ENCODE measurements at regions not wholly inside any gene's neighbourhood (a gene's known extent, or its start where the extent isn't known, plus 50 kb on each side); places are given as distances from the start of the nearest gene placed in this dataset.

DNA sequence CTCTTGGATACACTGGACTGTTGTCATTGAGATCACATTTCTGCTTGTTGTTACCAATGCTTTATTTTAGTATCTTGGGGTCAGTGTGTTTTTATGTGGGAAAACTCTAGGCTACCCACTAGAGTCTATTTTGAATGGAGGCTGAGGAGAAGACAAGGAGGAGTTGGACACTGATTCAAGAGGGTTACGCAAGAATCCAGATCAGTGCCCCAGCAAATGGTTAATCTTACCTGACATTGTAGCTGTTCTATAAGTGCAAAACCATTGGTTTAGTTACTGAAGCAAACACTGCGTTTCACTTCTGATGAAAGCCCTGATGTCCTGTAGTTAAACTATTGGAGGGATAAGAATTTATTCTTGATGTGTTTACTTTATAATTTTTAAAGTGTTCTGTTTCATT is 331.1 kb upstream of the NR3C2 start:
- TF ChIP-seq ZFP30 (CRISPR knock-in tag; IDR thresholded peaks at IDR 0.05) (no peak), ESRRG (CRISPR knock-in tag; IDR thresholded peaks at IDR 0.05) (no peak), TOX (CRISPR knock-in tag; IDR thresholded peaks at IDR 0.05; ENCODE audit: borderline replicate concordance) (no peak), ZC3H10 (CRISPR knock-in tag; IDR thresholded peaks at IDR 0.05) (no peak), ZNF8 (CRISPR knock-in tag; IDR thresholded peaks at IDR 0.05) (no peak), GLIS3 (CRISPR knock-in tag; IDR thresholded peaks at IDR 0.05) (no peak), RARB (CRISPR knock-in tag; IDR thresholded peaks at IDR 0.05) (no peak), ARNTL (CRISPR knock-in tag; IDR thresholded peaks at IDR 0.05; ENCODE audit: borderline replicate concordance, low read depth) (no peak)
- TF ChIP-seq, protein P1, sequence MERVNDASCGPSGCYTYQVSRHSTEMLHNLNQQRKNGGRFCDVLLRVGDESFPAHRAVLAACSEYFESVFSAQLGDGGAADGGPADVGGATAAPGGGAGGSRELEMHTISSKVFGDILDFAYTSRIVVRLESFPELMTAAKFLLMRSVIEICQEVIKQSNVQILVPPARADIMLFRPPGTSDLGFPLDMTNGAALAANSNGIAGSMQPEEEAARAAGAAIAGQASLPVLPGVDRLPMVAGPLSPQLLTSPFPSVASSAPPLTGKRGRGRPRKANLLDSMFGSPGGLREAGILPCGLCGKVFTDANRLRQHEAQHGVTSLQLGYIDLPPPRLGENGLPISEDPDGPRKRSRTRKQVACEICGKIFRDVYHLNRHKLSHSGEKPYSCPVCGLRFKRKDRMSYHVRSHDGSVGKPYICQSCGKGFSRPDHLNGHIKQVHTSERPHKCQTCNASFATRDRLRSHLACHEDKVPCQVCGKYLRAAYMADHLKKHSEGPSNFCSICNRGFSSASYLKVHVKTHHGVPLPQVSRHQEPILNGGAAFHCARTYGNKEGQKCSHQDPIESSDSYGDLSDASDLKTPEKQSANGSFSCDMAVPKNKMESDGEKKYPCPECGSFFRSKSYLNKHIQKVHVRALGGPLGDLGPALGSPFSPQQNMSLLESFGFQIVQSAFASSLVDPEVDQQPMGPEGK (CRISPR knock-in tag; IDR thresholded peaks at IDR 0.05; ENCODE audit: borderline replicate concordance): no peak
- TF ChIP-seq, protein P2, sequence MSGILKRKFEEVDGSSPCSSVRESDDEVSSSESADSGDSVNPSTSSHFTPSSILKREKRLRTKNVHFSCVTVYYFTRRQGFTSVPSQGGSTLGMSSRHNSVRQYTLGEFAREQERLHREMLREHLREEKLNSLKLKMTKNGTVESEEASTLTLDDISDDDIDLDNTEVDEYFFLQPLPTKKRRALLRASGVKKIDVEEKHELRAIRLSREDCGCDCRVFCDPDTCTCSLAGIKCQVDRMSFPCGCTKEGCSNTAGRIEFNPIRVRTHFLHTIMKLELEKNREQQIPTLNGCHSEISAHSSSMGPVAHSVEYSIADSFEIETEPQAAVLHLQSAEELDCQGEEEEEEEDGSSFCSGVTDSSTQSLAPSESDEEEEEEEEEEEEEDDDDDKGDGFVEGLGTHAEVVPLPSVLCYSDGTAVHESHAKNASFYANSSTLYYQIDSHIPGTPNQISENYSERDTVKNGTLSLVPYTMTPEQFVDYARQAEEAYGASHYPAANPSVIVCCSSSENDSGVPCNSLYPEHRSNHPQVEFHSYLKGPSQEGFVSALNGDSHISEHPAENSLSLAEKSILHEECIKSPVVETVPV (CRISPR knock-in tag; IDR thresholded peaks at IDR 0.05): no peak
